CD4-positive, alpha-beta memory T cell (primary cell): ENCODE measurements at regions not wholly inside any gene's neighbourhood (a gene's known extent, or its start where the extent isn't known, plus 50 kb on each side); places are given as distances from the start of the nearest gene placed in this dataset.

Source experiments
- CTCF ChIA-PET: fragments of 350-600 bp; sonication (Branson Sonifier 250); formaldehyde crosslinking; loops from one replicate; lab custom pipeline; 2021; ENCODE audit warnings: inconsistent platforms; ENCODE audit not compliant: partially characterized antibody; lab: Charles Lee
- POLR2A ChIA-PET: fragments of 350-600 bp; sonication (Branson Sonifier 250); formaldehyde crosslinking; loops from one replicate; lab custom pipeline; 2021; ENCODE audit not compliant: partially characterized antibody; lab: Charles Lee
- DNase-seq, 5 donors: peaks; one replicate each; pipeline versions ENCODE4 v3.0.0 to v3.0.0-alpha.2; 2020 to 2022; ENCODE audit warnings: mixed read lengths in 1 of 5
- H3K27ac ChIP-seq: one replicate; pipeline ENCODE4 v1.7.0; 2013; ENCODE audit warnings: low read depth, low read length
- H3K27me3 ChIP-seq: 2 replicates; pipeline ENCODE4 v1.7.0; 2013; ENCODE audit warnings: mild to moderate bottlenecking, low read length, moderate library complexity; ENCODE audit not compliant: insufficient read depth
- H3K36me3 ChIP-seq: 2 replicates; pipeline ENCODE4 v1.7.0; 2013; ENCODE audit warnings: mild to moderate bottlenecking, low read length, moderate library complexity; ENCODE audit not compliant: insufficient read depth
- H3K4me1 ChIP-seq: 2 replicates; pipeline ENCODE4 v1.7.0; 2013; ENCODE audit warnings: mild to moderate bottlenecking, low read length, moderate library complexity; ENCODE audit not compliant: insufficient read depth
- H3K4me3 ChIP-seq, 2 donors: one replicate each; pipeline ENCODE4 v1.7.0; 2013; ENCODE audit warnings: low read length in 2 of 2, mild to moderate bottlenecking in 1 of 2
- H3K9me3 ChIP-seq, 2 donors: one replicate each; pipeline ENCODE4 v1.7.0; 2013; ENCODE audit warnings: low read length in 2 of 2, control low read depth in 1 of 2; ENCODE audit not compliant: control insufficient read depth in 1 of 2
- H3K27ac Mint-ChIP-seq, 7 donors: one replicate each; pipeline ENCODE4 v1.8.0; 2020 to 2021; ENCODE audit warnings: mixed read lengths in 7 of 7, mild to moderate bottlenecking in 6 of 7, inconsistent platforms in 3 of 7, moderate library complexity in 3 of 7
- H3K27me3 Mint-ChIP-seq, 2 donors: one replicate each; pipeline ENCODE4 v1.8.0; 2020 to 2021; ENCODE audit warnings: mixed read lengths in 2 of 2
- H3K36me3 Mint-ChIP-seq, 2 donors: one replicate each; pipeline ENCODE4 v1.8.0; 2020 to 2021; ENCODE audit warnings: mixed read lengths in 2 of 2, inconsistent platforms in 1 of 2, mild to moderate bottlenecking in 1 of 2
- H3K4me1 Mint-ChIP-seq, 4 donors: one replicate each; pipeline ENCODE4 v1.8.0; 2020 to 2021; ENCODE audit warnings: mixed read lengths in 4 of 4, mild to moderate bottlenecking in 1 of 4
- H3K4me3 Mint-ChIP-seq, 8 donors: one replicate each; pipeline ENCODE4 v1.8.0; 2020 to 2021; ENCODE audit warnings: mixed read lengths in 8 of 8, mild to moderate bottlenecking in 7 of 8, moderate library complexity in 6 of 8, inconsistent platforms in 3 of 8
- H3K9me3 Mint-ChIP-seq, 8 donors: one replicate each; pipeline ENCODE4 v1.8.0; 2020 to 2021; ENCODE audit warnings: mixed read lengths in 8 of 8, mild to moderate bottlenecking in 5 of 8, inconsistent platforms in 3 of 8, moderate library complexity in 1 of 8
- intact Hi-C: fragments of 100-400 bp; cut with micrococcal nuclease; formaldehyde crosslinking; loops from one replicate; pipeline ENCODE4 v1.15.1; 2023

GRCh38 chr6:11322252-11322885, 89.9 kb upstream of the NEDD9 start:
- H3K27ac ChIP-seq, result no peak overlapping the region
- H3K36me3 ChIP-seq, result no peaks in the 10 kb centered on the region
- H3K4me1 ChIP-seq, result peaks cover 29% of the 10 kb centered on the region
- DNase-seq, result no peak
- H3K9me3 ChIP-seq, result no peaks in the 10 kb centered on the region
- no peaks in the 10 kb centered on the region for H3K27me3 Mint-ChIP-seq
- peak overlapping the region in 2 of 8 donors; percentile 22 to 27 for H3K4me3 Mint-ChIP-seq
- ChIA-PET CTCF (no interaction called here), POLR2A (interaction anchor here (1.9 kb wide), 1 partner anchor 59 kb away, joined by 5 read pairs; no protein-coding TSS in a partner anchor)
- H3K27ac Mint-ChIP-seq, result peak overlapping the region in 6 of 7 donors; percentile 28 to 88 (median 58)
- peaks cover 43 to 62% (median 55%) of the 10 kb centered on the region in 4 donors for H3K4me1 Mint-ChIP-seq
- H3K36me3 Mint-ChIP-seq, result peaks cover 42 to 45% of the 10 kb centered on the region in 2 donors
- peaks cover 0 to 3% (median 0%) of the 10 kb centered on the region in 8 donors for H3K9me3 Mint-ChIP-seq
- H3K27me3 ChIP-seq, result no peaks in the 10 kb centered on the region
- intact Hi-C loops, result no loop called here
- no peak overlapping the region for H3K4me3 ChIP-seq

- Histone ChIP-seq H3K27me3 (no peaks in the 10 kb centered on the region), H3K27ac (no peak overlapping the region), H3K36me3 (no peaks in the 10 kb centered on the region), H3K4me3 (no peak overlapping the region), H3K9me3 (no peaks in the 10 kb centered on the region), H3K4me1 (peaks cover 29% of the 10 kb centered on the region)
- Mint-ChIP-seq H3K36me3 (peaks cover 45 to 48% of the 10 kb centered on the region in 2 donors), H3K9me3 (peaks cover 0 to 3% (median 0%) of the 10 kb centered on the region in 8 donors), H3K4me1 (peaks cover 41 to 62% (median 51%) of the 10 kb centered on the region in 4 donors), H3K27me3 (no peaks in the 10 kb centered on the region), H3K4me3 (no peak overlapping the region), H3K27ac (peak overlapping the region in 4 of 7 donors; percentile 11 to 83 (median 40))
- ChIA-PET POLR2A (no interaction called here), CTCF (no interaction called here)
- intact Hi-C loops, result no loop called here
- DNase-seq, result no peak
These were observed 88.6 kb upstream of the NEDD9 start for GRCh38 chr6:11320914-11321597.

- Histone ChIP-seq H3K27me3 (no peaks in the 10 kb centered on the region), H3K27ac (peak overlapping the region; percentile 37), H3K9me3 (no peaks in the 10 kb centered on the region), H3K36me3 (no peaks in the 10 kb centered on the region), H3K4me3 (no peak overlapping the region), H3K4me1 (peaks cover 29% of the 10 kb centered on the region)
- Mint-ChIP-seq H3K9me3 (peaks cover 0 to 3% (median 0%) of the 10 kb centered on the region in 8 donors), H3K36me3 (peaks cover 48 to 51% of the 10 kb centered on the region in 2 donors), H3K27ac (peak overlapping the region; percentile 84 to 96 (median 92)), H3K27me3 (no peaks in the 10 kb centered on the region), H3K4me1 (peaks cover 34 to 57% (median 44%) of the 10 kb centered on the region in 4 donors), H3K4me3 (peak overlapping the region in 6 of 8 donors; percentile 1 to 70 (median 44))
- DNase-seq, result no peak
- intact Hi-C loops, result loop anchor here (1.0 to 5.0 kb wide), 3 partner anchors 62 to 87 kb away; partner anchors contain the start of gene NEDD9
- ChIA-PET POLR2A (interaction anchor here (0.6 to 2.0 kb wide), 3 partner anchors 20 to 86 kb away, joined by 3 to 7 read pairs (median 5); partner anchors contain the start of gene NEDD9), CTCF (interaction anchor here (0.9 to 1.3 kb wide), 5 partner anchors 11 to 97 kb away, joined by 3 to 5 read pairs (median 3); no protein-coding TSS in a partner anchor)
These were observed 86.7 kb upstream of the NEDD9 start for GRCh38 chr6:11318835-11319813.

GRCh38 chr6:11317885-11318771, 85.7 kb upstream of the NEDD9 start:
- intact Hi-C loops, result loop anchor here (1.0 to 5.0 kb wide), 3 partner anchors 61 to 86 kb away; partner anchors contain the start of gene NEDD9
- no peak overlapping the region for H3K4me3 ChIP-seq
- peak; percentile 55 to 89 (median 74) for DNase-seq

GRCh38 chr6:11315743-11316437, 83.4 kb upstream of the NEDD9 start:
- peaks cover 0 to 3% (median 0%) of the 10 kb centered on the region in 8 donors for H3K9me3 Mint-ChIP-seq
- H3K27me3 Mint-ChIP-seq, result no peaks in the 10 kb centered on the region
- Histone ChIP-seq H3K4me3 (no peak overlapping the region), H3K4me1 (peaks cover 24% of the 10 kb centered on the region), H3K27ac (no peak overlapping the region), H3K27me3 (no peaks in the 10 kb centered on the region), H3K9me3 (no peaks in the 10 kb centered on the region), H3K36me3 (no peaks in the 10 kb centered on the region)
- ChIA-PET POLR2A (no interaction called here), CTCF (interaction anchor here (0.5 to 1.2 kb wide), 2 partner anchors 99 to 143 kb away, joined by 4 to 5 read pairs; no protein-coding TSS in a partner anchor)
- no peak for DNase-seq
- H3K4me1 Mint-ChIP-seq, result peaks cover 34 to 58% (median 47%) of the 10 kb centered on the region in 4 donors
- peaks cover 46 to 67% of the 10 kb centered on the region in 2 donors for H3K36me3 Mint-ChIP-seq
- H3K27ac Mint-ChIP-seq, result peak overlapping the region in 4 of 7 donors; percentile 31 to 86 (median 43)
- intact Hi-C loops, result loop anchor here (5.0 kb wide), 1 partner anchor 59 kb away; no protein-coding TSS in a partner anchor
- no peak overlapping the region for H3K4me3 Mint-ChIP-seq

More at GRCh38 chr6:11317885-11318771, 85.7 kb upstream of the NEDD9 start:
- H3K9me3 ChIP-seq, result no peaks in the 10 kb centered on the region
- ChIA-PET POLR2A (interaction anchor here (0.6 to 2.0 kb wide), 3 partner anchors 21 to 85 kb away, joined by 3 to 7 read pairs (median 5); partner anchors contain the start of gene NEDD9), CTCF (interaction anchor here (0.9 to 1.3 kb wide), 5 partner anchors 12 to 98 kb away, joined by 3 to 5 read pairs (median 3); no protein-coding TSS in a partner anchor)
- H3K4me3 Mint-ChIP-seq, result peak overlapping the region in 7 of 8 donors; percentile 3 to 49 (median 27)
- peaks cover 0 to 3% (median 0%) of the 10 kb centered on the region in 8 donors for H3K9me3 Mint-ChIP-seq
- H3K4me1 ChIP-seq, result peaks cover 26% of the 10 kb centered on the region
- H3K27me3 Mint-ChIP-seq, result no peaks in the 10 kb centered on the region
- H3K27me3 ChIP-seq, result no peaks in the 10 kb centered on the region
- H3K4me1 Mint-ChIP-seq, result peaks cover 33 to 58% (median 42%) of the 10 kb centered on the region in 4 donors
- H3K36me3 Mint-ChIP-seq, result peaks cover 46 to 53% of the 10 kb centered on the region in 2 donors
- no peaks in the 10 kb centered on the region for H3K36me3 ChIP-seq
- H3K27ac Mint-ChIP-seq, result peak overlapping the region; percentile 79 to 96 (median 91)
- peak overlapping the region; percentile 42 for H3K27ac ChIP-seq
